GM10248 (cell line): ENCODE measurements at regions not wholly inside any gene's neighbourhood (a gene's known extent, or its start where the extent isn't known, plus 50 kb on each side); places are given as distances from the start of the nearest gene placed in this dataset.

Experiments used
- CTCF ChIA-PET: fragments of 300-600 bp; sonication (Branson Sonifier 250); formaldehyde crosslinking; extraction: SDS; loops from one replicate; lab custom pipeline; 2021; ENCODE audit warnings: antibody characterized with exemption; lab: Yijun Ruan, JAX
- POLR2A ChIA-PET: fragments of 350-650 bp; sonication (Branson Sonifier 250); formaldehyde crosslinking; extraction: SDS; loops from one replicate; lab custom pipeline; 2020; ENCODE audit warnings: antibody characterized with exemption; lab: Yijun Ruan, JAX
- DNase-seq: peaks from one replicate; pipeline ENCODE4 v3.0.0; 2012; ENCODE audit errors: extremely low spot score
- CTCF ChIP-seq: IDR thresholded peaks from 2 replicates; pipeline ENCODE4 v1.5.1; 2012; ENCODE audit warnings: mild to moderate bottlenecking, low read depth; ENCODE audit errors: extremely low read depth, missing control alignments, control extremely low read depth

GRCh38 chr3:187572441-187572840 lies 97.8 kb downstream of the SST start:
- no peak for DNase-seq
- no peak for TF ChIP-seq CTCF
- CTCF ChIA-PET: interaction anchor here (1.5 kb wide), 1 partner anchor 8 kb away, joined by 3 read pairs; no protein-coding TSS in a partner anchor
- POLR2A ChIA-PET: no interaction called here

GRCh38 chr3:187571701-187572100 lies 98.5 kb downstream of the SST start:
- POLR2A ChIA-PET: no interaction called here
- no peak for DNase-seq
- no peak for TF ChIP-seq CTCF
- CTCF ChIA-PET: interaction anchor here (0.8 to 1.2 kb wide), 4 partner anchors 11 to 108 kb away, joined by 3 to 4 read pairs (median 3); no protein-coding TSS in a partner anchor

- ChIA-PET POLR2A (no interaction called here), CTCF (interaction anchor here (1.1 to 1.3 kb wide), 3 partner anchors 45 to 350 kb away, joined by 3 to 4 read pairs (median 3); no protein-coding TSS in a partner anchor)
- no peak for TF ChIP-seq CTCF
- no peak for DNase-seq
Measured at GRCh38 chr3:187570776-187571175, 99.4 kb downstream of the SST start.

GRCh38 chr3:187568171-187568570 lies 102.0 kb downstream of the SST start:
- ChIA-PET CTCF (no interaction called here), POLR2A (no interaction called here)
- no peak for TF ChIP-seq CTCF
- no peak for DNase-seq

- TF ChIP-seq CTCF: no peak
- ChIA-PET POLR2A (no interaction called here), CTCF (no interaction called here)
- no peak for DNase-seq
Measured at GRCh38 chr3:187567661-187568121, 102.5 kb downstream of the SST start.

- CTCF ChIA-PET: no interaction called here
Measured at GRCh38 chr3:187567021-187567420, 103.2 kb downstream of the SST start.

More at GRCh38 chr3:187567021-187567420, 103.2 kb downstream of the SST start:
- no peak for TF ChIP-seq CTCF
- POLR2A ChIA-PET: no interaction called here
- DNase-seq: no peak
